Lower lobe of right lung (tissue), 2 donors: ENCODE measurements at regions not wholly inside any gene's neighbourhood (a gene's known extent, or its start where the extent isn't known, plus 50 kb on each side); places are given as distances from the start of the nearest gene placed in this dataset.

Source experiments
- ATAC-seq, 2 donors: fragments of 200-7000 bp; cut with Tn5 transposase; one replicate each; pipeline ENCODE4 v1.9.1; 2020 to 2022; ENCODE audit warnings: mild to moderate bottlenecking in 2 of 2, moderate library complexity in 2 of 2
- DNase-seq: peaks from one replicate; pipeline ENCODE4 v3.0.0-alpha.2; 2020
- H3K27ac ChIP-seq: fragments of 200-600 bp; one replicate; pipeline ENCODE4 v1.8.0; 2022
- H3K27me3 ChIP-seq: fragments of 200-600 bp; one replicate; pipeline ENCODE4 v1.8.0; 2022; ENCODE audit warnings: low read depth
- H3K36me3 ChIP-seq: fragments of 200-600 bp; one replicate; pipeline ENCODE4 v1.8.0; 2022; ENCODE audit warnings: mild to moderate bottlenecking
- H3K4me1 ChIP-seq: fragments of 200-600 bp; one replicate; pipeline ENCODE4 v1.8.0; 2022
- H3K4me3 ChIP-seq: fragments of 200-600 bp; one replicate; pipeline ENCODE4 v1.8.0; 2022; ENCODE audit warnings: mild to moderate bottlenecking
- H3K9me3 ChIP-seq: fragments of 200-600 bp; one replicate; pipeline ENCODE4 v1.8.0; 2022
- intact Hi-C: fragments of 100-400 bp; cut with DNase I; formaldehyde crosslinking; loops from one replicate; pipeline ENCODE4 v1.11.0; 2022
- TF ChIP-seq, protein P1 (sequence below): fragments of 200-600 bp; IDR thresholded peaks from one replicate; pipeline ENCODE4 v1.8.0; 2022; ENCODE audit warnings: antibody characterized with exemption, mild to moderate bottlenecking
- donor health status: DM: no; HTN: yes; CAD: no; lungs with severe emphysema.

DNA sequence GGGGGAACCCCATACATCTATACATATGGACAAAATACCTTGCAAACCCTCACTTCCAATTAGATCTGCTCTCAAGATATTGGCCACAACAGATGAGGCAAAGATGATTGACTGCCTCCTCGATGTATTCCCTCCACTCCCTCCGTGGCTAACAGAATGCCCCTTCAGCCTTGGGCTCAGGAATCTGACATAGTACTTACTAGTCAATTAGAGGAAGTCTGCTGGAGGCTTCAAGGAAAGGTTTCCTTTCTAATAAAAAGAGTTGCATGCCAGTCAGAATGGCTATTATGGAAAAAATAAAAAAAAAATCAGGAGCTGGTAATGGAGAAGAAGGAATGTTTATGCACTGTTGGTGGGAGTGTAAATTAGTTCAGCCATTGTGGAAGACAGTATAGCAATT is 90.4 kb upstream of the VAV3 start:
- Histone ChIP-seq H3K36me3 (no peaks in the 10 kb centered on the region), H3K27me3 (no peaks in the 10 kb centered on the region), H3K27ac (no peak overlapping the region), H3K4me3 (no peak overlapping the region), H3K4me1 (peaks cover 71% of the 10 kb centered on the region), H3K9me3 (no peaks in the 10 kb centered on the region)
- TF ChIP-seq, protein P1, sequence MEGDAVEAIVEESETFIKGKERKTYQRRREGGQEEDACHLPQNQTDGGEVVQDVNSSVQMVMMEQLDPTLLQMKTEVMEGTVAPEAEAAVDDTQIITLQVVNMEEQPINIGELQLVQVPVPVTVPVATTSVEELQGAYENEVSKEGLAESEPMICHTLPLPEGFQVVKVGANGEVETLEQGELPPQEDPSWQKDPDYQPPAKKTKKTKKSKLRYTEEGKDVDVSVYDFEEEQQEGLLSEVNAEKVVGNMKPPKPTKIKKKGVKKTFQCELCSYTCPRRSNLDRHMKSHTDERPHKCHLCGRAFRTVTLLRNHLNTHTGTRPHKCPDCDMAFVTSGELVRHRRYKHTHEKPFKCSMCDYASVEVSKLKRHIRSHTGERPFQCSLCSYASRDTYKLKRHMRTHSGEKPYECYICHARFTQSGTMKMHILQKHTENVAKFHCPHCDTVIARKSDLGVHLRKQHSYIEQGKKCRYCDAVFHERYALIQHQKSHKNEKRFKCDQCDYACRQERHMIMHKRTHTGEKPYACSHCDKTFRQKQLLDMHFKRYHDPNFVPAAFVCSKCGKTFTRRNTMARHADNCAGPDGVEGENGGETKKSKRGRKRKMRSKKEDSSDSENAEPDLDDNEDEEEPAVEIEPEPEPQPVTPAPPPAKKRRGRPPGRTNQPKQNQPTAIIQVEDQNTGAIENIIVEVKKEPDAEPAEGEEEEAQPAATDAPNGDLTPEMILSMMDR = no peak
- ATAC-seq = no peak
- intact Hi-C loops = no loop called here
- no peak for DNase-seq

GRCh38 chr1:108054396-108054795 is 89.4 kb upstream of the VAV3 start:
- DNase-seq (no peak), ATAC-seq (no peak)
- H3K27ac ChIP-seq = no peak overlapping the region
- H3K9me3 ChIP-seq = no peaks in the 10 kb centered on the region
- TF ChIP-seq, protein P1 = no peak
- no peaks in the 10 kb centered on the region for H3K36me3 ChIP-seq
- H3K4me1 ChIP-seq = peaks cover 70% of the 10 kb centered on the region
- intact Hi-C loops = no loop called here
- no peaks in the 10 kb centered on the region for H3K27me3 ChIP-seq
- H3K4me3 ChIP-seq = no peak overlapping the region

DNA sequence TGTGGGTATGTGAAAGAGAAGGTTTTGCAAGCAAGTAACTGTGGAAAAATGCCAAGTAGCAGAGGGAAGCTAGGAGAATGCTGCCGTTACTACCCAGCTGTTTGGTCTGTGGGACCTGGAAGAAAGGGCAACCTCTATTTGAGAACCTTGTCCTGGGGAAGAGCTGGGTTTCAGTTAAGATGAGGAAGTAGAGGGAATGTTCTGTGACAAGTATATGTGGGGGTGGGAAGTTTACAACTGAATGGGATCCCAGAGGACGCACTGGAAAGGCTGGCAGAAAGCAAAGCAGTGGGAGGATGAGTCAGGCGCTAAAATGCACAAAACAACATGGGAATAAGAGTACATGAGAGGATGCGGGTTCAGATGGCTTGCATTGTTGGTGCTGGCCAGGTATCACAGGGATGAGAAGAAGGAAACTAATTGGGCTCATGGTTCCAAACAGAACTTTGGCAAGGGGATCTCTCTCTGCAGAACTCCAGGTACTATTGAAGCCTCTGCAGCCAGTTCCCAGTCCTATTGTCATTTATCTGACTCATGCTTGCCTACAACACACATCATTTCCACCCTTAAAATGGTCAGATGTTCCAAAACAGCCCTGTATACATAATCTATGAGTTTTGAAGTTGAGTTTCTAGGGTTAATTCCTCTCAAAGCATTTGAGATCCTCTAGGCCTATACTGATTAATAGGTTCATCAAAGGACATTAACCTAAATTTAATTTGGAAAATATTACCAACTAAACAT is 88.5 kb upstream of the VAV3 start:
- DNase-seq (no peak), ATAC-seq (peak in 1 of 2 donors; percentile 28)
- Histone ChIP-seq H3K27ac (no peak overlapping the region), H3K36me3 (no peaks in the 10 kb centered on the region), H3K27me3 (no peaks in the 10 kb centered on the region), H3K9me3 (no peaks in the 10 kb centered on the region), H3K4me3 (no peak overlapping the region), H3K4me1 (peaks cover 76% of the 10 kb centered on the region)
- intact Hi-C loops = no loop called here
- TF ChIP-seq, protein P1 = no peak

DNA sequence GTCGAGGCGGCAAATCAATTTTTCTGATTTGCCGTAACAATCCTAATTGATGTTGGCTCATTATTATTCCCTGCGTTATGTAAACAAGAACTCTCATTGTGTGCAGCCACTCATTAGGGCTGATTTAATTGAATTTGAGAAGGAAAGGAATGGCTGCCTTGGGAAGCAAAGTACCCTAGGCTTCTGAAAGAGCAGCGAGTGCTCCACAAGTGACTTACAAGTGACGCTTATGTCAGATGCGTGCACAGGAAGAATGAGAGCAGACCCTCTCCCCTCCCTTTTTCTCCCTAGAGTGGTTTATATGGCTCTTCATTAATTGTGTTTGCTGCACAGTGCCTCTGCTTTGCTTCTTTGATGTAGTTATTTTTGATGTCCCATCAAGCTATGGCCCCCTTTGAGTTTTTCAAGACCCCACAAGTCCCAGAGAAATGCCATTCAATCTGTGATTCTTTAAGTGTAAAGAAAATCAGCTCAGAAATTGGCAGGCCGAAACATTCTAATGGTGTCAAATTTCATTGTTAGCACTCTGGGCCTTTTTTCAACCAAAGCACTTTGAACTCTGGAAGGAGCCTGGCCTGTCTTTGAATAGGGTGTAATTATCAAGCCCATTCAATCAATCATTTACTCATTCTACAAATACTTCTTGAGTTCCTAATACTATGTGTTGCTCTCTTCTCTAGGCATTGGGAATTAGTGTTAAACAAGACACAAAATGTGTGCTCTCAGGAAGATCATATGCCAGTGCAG is 86.8 kb upstream of the VAV3 start:
- TF ChIP-seq, protein P1 = no peak
- no peak for DNase-seq
- intact Hi-C loops = no loop called here
- Histone ChIP-seq H3K27me3 (no peaks in the 10 kb centered on the region), H3K36me3 (no peaks in the 10 kb centered on the region), H3K4me1 (peaks cover 59% of the 10 kb centered on the region), H3K9me3 (no peaks in the 10 kb centered on the region), H3K4me3 (peak overlapping the region; percentile 38), H3K27ac (peak overlapping the region; percentile 46)
- ATAC-seq = no peak

- intact Hi-C loops = no loop called here
- H3K36me3 ChIP-seq = no peaks in the 10 kb centered on the region
- peak overlapping the region; percentile 38 for H3K4me3 ChIP-seq
- H3K9me3 ChIP-seq = no peaks in the 10 kb centered on the region
- peaks cover 54% of the 10 kb centered on the region for H3K4me1 ChIP-seq
- peak in 1 of 2 donors; percentile 10 for ATAC-seq
- peak overlapping the region; percentile 46 for H3K27ac ChIP-seq
- TF ChIP-seq, protein P1 = no peak
- no peaks in the 10 kb centered on the region for H3K27me3 ChIP-seq
- DNase-seq = no peak
These were observed 86.1 kb upstream of the VAV3 start for GRCh38 chr1:108050911-108051629.
